Liver (tissue), 8 donors: ENCODE measurements at regions not wholly inside any gene's neighbourhood (a gene's known extent, or its start where the extent isn't known, plus 50 kb on each side); places are given as distances from the start of the nearest gene placed in this dataset.

ENCODE experiments used
- DNase-seq: peaks from one replicate; pipeline ENCODE4 v3.0.0-alpha.2; 2017; ENCODE audit warnings: low spot score
- H3K27ac ChIP-seq, 2 donors: one replicate each; pipeline ENCODE4 v1.7.0; 2013; ENCODE audit warnings: inconsistent platforms in 2 of 2, low read length in 2 of 2, control low read depth in 1 of 2, low read depth in 1 of 2, mild to moderate bottlenecking in 1 of 2
- H3K27me3 ChIP-seq, 4 donors: one replicate each; pipeline versions ENCODE4 v1.6.1 to v1.7.0; 2013; ENCODE audit warnings: low read length in 3 of 4, inconsistent platforms in 1 of 4, mild to moderate bottlenecking in 1 of 4, moderate library complexity in 1 of 4; ENCODE audit not compliant: control insufficient read depth in 4 of 4, insufficient read depth in 4 of 4
- H3K36me3 ChIP-seq, 4 donors: one replicate each; pipeline versions ENCODE4 v1.6.1 to v1.7.0; 2013; ENCODE audit warnings: low read length in 3 of 4, mild to moderate bottlenecking in 3 of 4, low read depth in 1 of 4, moderate library complexity in 1 of 4; ENCODE audit not compliant: control insufficient read depth in 4 of 4, insufficient read depth in 3 of 4
- H3K4me1 ChIP-seq, 4 donors: one replicate each; pipeline versions ENCODE4 v1.6.1 to v1.7.0; 2013; ENCODE audit warnings: low read length in 3 of 4, mild to moderate bottlenecking in 3 of 4, moderate library complexity in 1 of 4; ENCODE audit not compliant: control insufficient read depth in 4 of 4, insufficient read depth in 4 of 4
- H3K4me3 ChIP-seq, 3 donors: one replicate each; pipeline versions ENCODE4 v1.6.1 to v1.7.0; 2013; ENCODE audit warnings: low read length in 3 of 3, control low read depth in 1 of 3, low read depth in 1 of 3, mild to moderate bottlenecking in 1 of 3
- H3K9ac ChIP-seq, 2 donors: one replicate each; pipeline ENCODE4 v1.7.0; 2013; ENCODE audit warnings: low read length in 2 of 2, mild to moderate bottlenecking in 2 of 2, moderate library complexity in 2 of 2, control low read depth in 1 of 2, low read depth in 1 of 2
- H3K9me3 ChIP-seq, 4 donors: one replicate each; pipeline versions ENCODE4 v1.6.1 to v1.7.0; 2013; ENCODE audit warnings: low read length in 3 of 4; ENCODE audit not compliant: control insufficient read depth in 4 of 4
- ATF3 ChIP-seq: IDR thresholded peaks from 2 replicates; pipeline ENCODE4 v1.6.1; 2016; ENCODE audit warnings: antibody characterized with exemption
- CTCF ChIP-seq: fragments of 150-350 bp; IDR thresholded peaks from 2 replicates; pipeline ENCODE4 v1.5.1; 2017; ENCODE audit warnings: improper control_type of control experiment, low read depth, low read length; ENCODE audit not compliant: missing input control
- EGR1 ChIP-seq, 2 donors: IDR thresholded peaks; 2 replicates each; pipeline ENCODE4 v1.6.1; 2016 to 2018; ENCODE audit warnings: antibody characterized with exemption in 2 of 2, low read depth in 2 of 2
- FOXA1 ChIP-seq: IDR thresholded peaks from 2 replicates; pipeline ENCODE4 v1.6.1; 2016; ENCODE audit warnings: antibody characterized with exemption
- FOXA2 ChIP-seq: IDR thresholded peaks from 2 replicates; pipeline ENCODE4 v1.6.1; 2016; ENCODE audit warnings: antibody characterized with exemption
- GABPA ChIP-seq, 2 donors: IDR thresholded peaks in 1 of 2; conservative IDR thresholded peaks in 1 of 2; 2 replicates each; pipeline ENCODE4 v1.6.1; 2016; ENCODE audit warnings: antibody characterized with exemption in 2 of 2, mild to moderate bottlenecking in 1 of 2, moderate library complexity in 1 of 2
- HNF4A ChIP-seq, 2 donors: conservative IDR thresholded peaks; 2 replicates each; pipeline ENCODE4 v1.6.1; 2016; ENCODE audit warnings: antibody characterized with exemption in 2 of 2, mild to moderate bottlenecking in 2 of 2
- HNF4G ChIP-seq: IDR thresholded peaks from 2 replicates; pipeline ENCODE4 v1.6.1; 2016; ENCODE audit warnings: antibody characterized with exemption
- JUND ChIP-seq, 2 donors: IDR thresholded peaks; 2 replicates each; pipeline ENCODE4 v1.6.1; 2016; ENCODE audit warnings: antibody characterized with exemption in 2 of 2
- MAX ChIP-seq: IDR thresholded peaks from 2 replicates; pipeline ENCODE4 v1.6.1; 2016; ENCODE audit warnings: antibody characterized with exemption
- NR2F2 ChIP-seq: IDR thresholded peaks from 2 replicates; pipeline ENCODE4 v1.6.1; 2016; ENCODE audit warnings: antibody characterized with exemption
- RAD21 ChIP-seq, 2 donors: IDR thresholded peaks; 2 replicates each; pipeline ENCODE4 v1.6.1; 2016; ENCODE audit warnings: antibody characterized with exemption in 2 of 2, mild to moderate bottlenecking in 2 of 2
- REST ChIP-seq: IDR thresholded peaks from 2 replicates; pipeline ENCODE4 v1.6.1; 2016; ENCODE audit warnings: antibody characterized with exemption, mild to moderate bottlenecking
- RXRA ChIP-seq, 2 donors: IDR thresholded peaks; 2 replicates each; pipeline ENCODE4 v1.6.1; 2017 to 2018; ENCODE audit warnings: antibody characterized with exemption in 2 of 2, mild to moderate bottlenecking in 1 of 2
- SP1 ChIP-seq: IDR thresholded peaks from 2 replicates; pipeline ENCODE4 v1.6.1; 2018; ENCODE audit warnings: antibody characterized with exemption, mild to moderate bottlenecking
- TAF1 ChIP-seq: conservative IDR thresholded peaks from 2 replicates; pipeline ENCODE4 v1.6.1; 2016; ENCODE audit warnings: antibody characterized with exemption, mild to moderate bottlenecking
- YY1 ChIP-seq: IDR thresholded peaks from 2 replicates; pipeline ENCODE4 v1.6.1; 2016; ENCODE audit warnings: antibody characterized with exemption, mild to moderate bottlenecking
- ZBTB33 ChIP-seq: IDR thresholded peaks from 2 replicates; pipeline ENCODE4 v1.6.1; 2016; ENCODE audit warnings: antibody characterized with exemption
- WGBS: extraction: QIAGEN DNeasy Blood & Tissue Kit; methylation state at CpG from one replicate; pipeline ENCODE4 v1.1.7; 2013; 5-methylcytosine and 5-hydroxymethylcytosine counted together
- donor health status: healthy.
- donor health status: healthy.
- donor health status: healthy.
- donor health status: healthy.
- donor health status: healthy.

- TF ChIP-seq REST (no peak), MAX (no peak), YY1 (no peak), RAD21 (IDR thresholded peaks at IDR 0.05) (no peak), HNF4G (no peak), FOXA2 (no peak), GABPA (IDR thresholded peaks at IDR 0.05 in 1 of 2, conservative IDR thresholded peaks at IDR 0.05 in 1 of 2) (no peak), SP1 (no peak), RXRA (IDR thresholded peaks at IDR 0.05) (no peak), EGR1 (IDR thresholded peaks at IDR 0.05; ENCODE audit: low read depth in 2 of 2) (no peak), ATF3 (no peak), JUND (IDR thresholded peaks at IDR 0.05) (no peak)
Measured at GRCh38 chr11:22476589-22476988, 138.4 kb downstream of the SLC17A6 start (continued).

- H3K4me1 ChIP-seq, result no peaks in the 10 kb centered on the region
Measured at GRCh38 chr11:22474616-22475015, 136.4 kb downstream of the SLC17A6 start.

More at GRCh38 chr11:22474616-22475015, 136.4 kb downstream of the SLC17A6 start:
- Histone ChIP-seq H3K9ac (no peak overlapping the region), H3K27me3 (peaks cover 0 to 3% (median 0%) of the 10 kb centered on the region in 4 donors), H3K27ac (no peak overlapping the region), H3K9me3 (no peaks in the 10 kb centered on the region), H3K36me3 (no peaks in the 10 kb centered on the region), H3K4me3 (no peak overlapping the region)
- no peak for DNase-seq
- 72% methylated on average over 4 of the region's 4 CpGs for WGBS
- TF ChIP-seq TAF1 (no peak), SP1 (no peak), YY1 (no peak), RAD21 (IDR thresholded peaks at IDR 0.05) (no peak), JUND (IDR thresholded peaks at IDR 0.05) (no peak), MAX (no peak), ATF3 (no peak), FOXA2 (no peak), HNF4A (conservative IDR thresholded peaks at IDR 0.05) (no peak), FOXA1 (no peak), REST (no peak), CTCF (no peak), EGR1 (IDR thresholded peaks at IDR 0.05; ENCODE audit: low read depth in 2 of 2) (no peak), NR2F2 (no peak), HNF4G (no peak), RXRA (IDR thresholded peaks at IDR 0.05) (no peak), GABPA (IDR thresholded peaks at IDR 0.05 in 1 of 2, conservative IDR thresholded peaks at IDR 0.05 in 1 of 2) (no peak), ZBTB33 (no peak)
